Activated CD8-positive, alpha-beta T cell treated with anti-CD3 and anti-CD28 coated beads for 36 hours (primary cell): ENCODE measurements at regions not wholly inside any gene's neighbourhood (a gene's known extent, or its start where the extent isn't known, plus 50 kb on each side); places are given as distances from the start of the nearest gene placed in this dataset.

Experiments used
- ATAC-seq: fragments of 200-7000 bp; cut with Tn5 transposase; one replicate; pipeline ENCODE4 v1.10.0; 2021; ENCODE audit warnings: mild to moderate bottlenecking, moderate library complexity
- CTCF ChIA-PET: fragments of 350-600 bp; sonication (Branson Sonifier 250); formaldehyde crosslinking; loops from one replicate; lab custom pipeline; 2021; ENCODE audit warnings: antibody characterized with exemption; lab: Charles Lee
- POLR2A ChIA-PET: fragments of 350-600 bp; sonication (Branson Sonifier 250); formaldehyde crosslinking; loops from one replicate; lab custom pipeline; 2021; ENCODE audit warnings: antibody characterized with exemption; lab: Charles Lee
- DNase-seq: peaks from one replicate; pipeline ENCODE4 v3.0.0-alpha.2; 2020
- H3K27ac Mint-ChIP-seq: one replicate; pipeline ENCODE4 v1.8.0; 2021; ENCODE audit warnings: mild to moderate bottlenecking, mixed read lengths
- H3K27me3 Mint-ChIP-seq: one replicate; pipeline ENCODE4 v1.8.0; 2021; ENCODE audit warnings: mixed read lengths
- H3K36me3 Mint-ChIP-seq: one replicate; pipeline ENCODE4 v1.8.0; 2021; ENCODE audit warnings: low read depth, mixed read lengths
- H3K4me1 Mint-ChIP-seq: one replicate; pipeline ENCODE4 v1.8.0; 2021; ENCODE audit warnings: low read depth, mixed read lengths
- H3K4me3 Mint-ChIP-seq: one replicate; pipeline ENCODE4 v1.8.0; 2021; ENCODE audit warnings: mild to moderate bottlenecking, moderate library complexity, mixed read lengths
- H3K9me3 Mint-ChIP-seq: one replicate; pipeline ENCODE4 v1.8.0; 2021; ENCODE audit warnings: mixed read lengths
- intact Hi-C: fragments of 100-400 bp; cut with micrococcal nuclease; formaldehyde crosslinking; loops from one replicate; pipeline ENCODE4 v1.10.0; 2022
- TF ChIP-seq, protein P1 (sequence below): fragments of 200-600 bp; IDR thresholded peaks from one replicate; pipeline ENCODE4 v1.8.0; 2022; ENCODE audit warnings: antibody characterized with exemption, mild to moderate bottlenecking

DNA sequence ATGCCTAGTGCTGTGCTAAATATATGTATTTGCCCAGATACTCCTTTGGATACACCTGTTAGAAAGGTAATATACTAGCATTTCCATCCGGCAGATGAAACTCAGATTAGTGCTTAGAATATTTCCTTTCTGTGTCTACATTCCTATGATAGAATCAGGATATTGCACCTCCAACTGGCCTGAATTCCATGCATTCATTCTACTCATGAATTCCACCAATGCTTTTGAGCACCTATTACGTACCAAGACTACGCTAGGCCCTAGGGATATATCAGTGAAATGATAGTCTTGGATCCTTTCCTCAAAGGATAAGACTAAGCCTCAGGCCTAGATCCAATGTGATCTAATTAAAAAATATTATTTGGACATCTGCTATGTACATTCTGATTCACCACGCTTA is 223.8 kb upstream of the SERP2 start:
- ChIA-PET POLR2A (no interaction called here), CTCF (no interaction called here)
- ATAC-seq (no peak), DNase-seq (no peak)
- Mint-ChIP-seq H3K27ac (no peak overlapping the region), H3K4me1 (no peaks in the 10 kb centered on the region), H3K36me3 (no peaks in the 10 kb centered on the region), H3K27me3 (no peaks in the 10 kb centered on the region), H3K4me3 (no peak overlapping the region), H3K9me3 (no peaks in the 10 kb centered on the region)
- intact Hi-C loops: no loop called here
- TF ChIP-seq, protein P1, sequence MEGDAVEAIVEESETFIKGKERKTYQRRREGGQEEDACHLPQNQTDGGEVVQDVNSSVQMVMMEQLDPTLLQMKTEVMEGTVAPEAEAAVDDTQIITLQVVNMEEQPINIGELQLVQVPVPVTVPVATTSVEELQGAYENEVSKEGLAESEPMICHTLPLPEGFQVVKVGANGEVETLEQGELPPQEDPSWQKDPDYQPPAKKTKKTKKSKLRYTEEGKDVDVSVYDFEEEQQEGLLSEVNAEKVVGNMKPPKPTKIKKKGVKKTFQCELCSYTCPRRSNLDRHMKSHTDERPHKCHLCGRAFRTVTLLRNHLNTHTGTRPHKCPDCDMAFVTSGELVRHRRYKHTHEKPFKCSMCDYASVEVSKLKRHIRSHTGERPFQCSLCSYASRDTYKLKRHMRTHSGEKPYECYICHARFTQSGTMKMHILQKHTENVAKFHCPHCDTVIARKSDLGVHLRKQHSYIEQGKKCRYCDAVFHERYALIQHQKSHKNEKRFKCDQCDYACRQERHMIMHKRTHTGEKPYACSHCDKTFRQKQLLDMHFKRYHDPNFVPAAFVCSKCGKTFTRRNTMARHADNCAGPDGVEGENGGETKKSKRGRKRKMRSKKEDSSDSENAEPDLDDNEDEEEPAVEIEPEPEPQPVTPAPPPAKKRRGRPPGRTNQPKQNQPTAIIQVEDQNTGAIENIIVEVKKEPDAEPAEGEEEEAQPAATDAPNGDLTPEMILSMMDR: no peak

DNA sequence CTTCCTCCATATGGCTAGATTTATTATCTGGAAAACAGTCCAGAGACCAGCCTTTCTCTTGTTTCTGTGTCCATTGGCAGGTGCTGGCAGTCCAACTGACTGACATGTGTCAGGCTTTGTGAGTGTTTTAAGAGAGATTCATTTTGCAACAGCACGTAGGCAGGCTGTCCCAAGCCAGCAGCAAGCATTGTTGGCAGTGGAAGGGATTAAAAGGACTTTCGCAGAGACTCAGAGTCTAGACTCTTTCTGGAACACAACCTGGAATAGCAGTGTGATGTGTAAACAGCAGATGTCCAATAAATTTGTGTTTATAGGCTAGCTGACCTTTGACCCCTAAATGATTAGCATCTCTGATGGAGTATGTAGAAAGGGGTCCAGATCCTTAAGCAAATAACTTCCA is 222.2 kb upstream of the SERP2 start:
- H3K27me3 Mint-ChIP-seq: no peaks in the 10 kb centered on the region
- ChIA-PET POLR2A (no interaction called here), CTCF (no interaction called here)
- intact Hi-C loops: no loop called here
- no peak overlapping the region for H3K27ac Mint-ChIP-seq
- H3K4me3 Mint-ChIP-seq: no peak overlapping the region
- ATAC-seq: no peak
- H3K9me3 Mint-ChIP-seq: no peaks in the 10 kb centered on the region
- TF ChIP-seq, protein P1: no peak
- DNase-seq: no peak
- H3K36me3 Mint-ChIP-seq: no peaks in the 10 kb centered on the region
- no peaks in the 10 kb centered on the region for H3K4me1 Mint-ChIP-seq

DNA sequence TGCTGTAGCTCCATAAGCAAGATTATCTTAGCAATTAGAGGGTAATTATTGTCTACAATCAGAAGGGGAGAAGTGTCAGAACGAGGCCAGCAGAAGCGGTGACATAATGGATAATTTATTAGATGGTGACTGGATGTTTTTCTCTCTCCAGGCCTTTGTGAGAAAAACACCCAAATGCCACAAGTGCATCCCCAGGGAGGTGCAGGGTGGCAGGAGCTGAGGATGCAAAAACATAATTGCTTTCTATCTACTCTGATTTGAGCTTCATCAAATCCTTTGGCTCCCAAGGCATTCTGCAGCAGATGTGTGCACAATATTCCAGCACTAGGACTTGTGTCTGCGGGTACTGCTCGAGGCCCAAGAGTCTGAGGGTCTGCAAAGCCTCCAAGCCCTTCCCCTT is 220.1 kb upstream of the SERP2 start:
- no peaks in the 10 kb centered on the region for H3K36me3 Mint-ChIP-seq
- H3K4me3 Mint-ChIP-seq: no peak overlapping the region
- no peak overlapping the region for H3K27ac Mint-ChIP-seq
- intact Hi-C loops: no loop called here
- no peaks in the 10 kb centered on the region for H3K4me1 Mint-ChIP-seq
- TF ChIP-seq, protein P1: no peak
- DNase-seq: no peak
- CTCF ChIA-PET: no interaction called here
- no peak for ATAC-seq
- POLR2A ChIA-PET: interaction anchor here (0.6 kb wide), 1 partner anchor 280 kb away, joined by 3 read pairs; no protein-coding TSS in a partner anchor
- no peaks in the 10 kb centered on the region for H3K9me3 Mint-ChIP-seq
- H3K27me3 Mint-ChIP-seq: no peaks in the 10 kb centered on the region

DNA sequence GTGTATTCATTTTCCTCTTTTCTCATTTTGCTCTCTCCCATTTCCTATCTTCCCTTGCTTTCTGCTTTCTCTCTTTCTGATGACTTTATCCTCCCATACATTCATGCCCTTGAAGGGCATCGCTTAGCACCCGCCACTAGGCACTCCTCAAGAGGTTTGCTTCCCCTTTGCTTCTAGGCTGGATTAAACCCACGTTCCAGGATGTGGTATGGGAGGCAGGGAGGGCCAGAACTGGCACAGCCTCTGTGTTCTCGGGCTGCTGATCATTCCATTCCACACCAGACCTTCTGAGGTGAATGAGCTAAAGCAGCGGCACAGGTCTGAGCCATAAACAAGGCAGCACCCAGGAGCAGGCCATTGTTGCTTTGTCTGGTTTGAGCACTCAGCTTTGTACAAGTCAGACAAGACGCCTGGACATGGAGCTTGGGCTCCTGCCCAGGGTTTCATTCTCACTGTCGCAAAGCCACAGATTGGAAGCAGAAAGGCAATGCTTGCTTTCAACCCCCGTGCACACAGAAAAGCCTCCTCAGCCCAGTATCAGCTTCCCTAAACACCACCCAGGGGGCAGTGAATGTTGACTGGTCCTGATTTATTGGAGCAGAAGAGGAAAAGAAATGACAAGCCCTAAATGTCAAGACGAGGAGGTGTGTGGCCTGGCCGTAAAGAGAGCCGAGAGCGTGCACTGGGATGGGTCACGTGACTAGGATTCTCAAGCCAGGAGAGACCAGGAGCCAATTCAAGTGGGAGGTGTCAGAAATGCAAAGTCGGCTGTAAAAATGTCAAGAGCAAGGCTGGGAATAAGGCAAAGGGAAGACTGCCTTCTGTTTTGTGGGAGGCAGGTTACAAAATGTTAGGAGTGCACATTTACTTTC is 218.0 kb upstream of the SERP2 start:
- Mint-ChIP-seq H3K36me3 (no peaks in the 10 kb centered on the region), H3K4me1 (no peaks in the 10 kb centered on the region), H3K9me3 (no peaks in the 10 kb centered on the region), H3K27ac (no peak overlapping the region), H3K27me3 (no peaks in the 10 kb centered on the region), H3K4me3 (no peak overlapping the region)
- TF ChIP-seq, protein P1: no peak
- CTCF ChIA-PET: no interaction called here
- intact Hi-C loops: no loop called here
- POLR2A ChIA-PET: no interaction called here
- DNase-seq (no peak), ATAC-seq (no peak)

DNA sequence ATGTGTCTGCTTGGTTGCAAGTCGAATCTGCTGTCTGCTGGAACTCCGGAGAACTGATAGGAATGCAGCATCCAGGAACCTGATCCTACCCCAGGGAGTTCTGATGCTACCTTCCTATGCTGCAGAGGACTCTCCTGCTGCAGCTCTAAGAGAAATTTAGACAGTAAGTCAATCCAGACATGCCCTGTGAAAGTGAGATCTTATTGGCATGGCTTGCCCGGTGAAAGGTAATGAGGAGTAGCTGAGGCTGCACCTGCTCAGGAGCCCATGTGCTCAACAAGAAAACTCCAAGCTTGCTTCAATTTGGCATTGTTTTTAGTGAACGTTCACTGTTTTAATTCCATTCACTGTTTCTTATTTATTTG is 217.3 kb upstream of the SERP2 start:
- ATAC-seq: no peak
- no peak overlapping the region for H3K27ac Mint-ChIP-seq

More for the DNA sequence above, 217.3 kb upstream of the SERP2 start:
- POLR2A ChIA-PET: no interaction called here
- CTCF ChIA-PET: no interaction called here
- no peaks in the 10 kb centered on the region for H3K4me1 Mint-ChIP-seq
- TF ChIP-seq, protein P1: no peak
- H3K36me3 Mint-ChIP-seq: no peaks in the 10 kb centered on the region
- H3K4me3 Mint-ChIP-seq: no peak overlapping the region
- H3K9me3 Mint-ChIP-seq: no peaks in the 10 kb centered on the region
- H3K27me3 Mint-ChIP-seq: no peaks in the 10 kb centered on the region
- intact Hi-C loops: no loop called here
- DNase-seq: no peak
